Skin epidermis (tissue), 12 donors: ENCODE measurements at regions not wholly inside any gene's neighbourhood (a gene's known extent, or its start where the extent isn't known, plus 50 kb on each side); places are given as distances from the start of the nearest gene placed in this dataset.
A peak's percentile ranks its signal among the peaks of the same experiment; 100 is the strongest.
"Not testable (repeated sequence)": the region's sequence is repeated elsewhere in the genome, so short reads cannot be mapped to it uniquely, and the experiment has no call there.

Source experiments
- H3K27ac ChIP-seq, 21 experiments: fragments of 200-600 bp; sonication (generic) in 11 of 21; one replicate each; pipeline ENCODE4 v1.5.0; 2020; ENCODE audit warnings: mild to moderate bottlenecking in 3 of 21, inconsistent platforms in 2 of 21, moderate library complexity in 2 of 21
- H3K4me3 ChIP-seq, 7 experiments: fragments of 200-600 bp; sonication (generic) in 2 of 7; one replicate each; pipeline ENCODE4 v1.5.0; 2020; ENCODE audit warnings: inconsistent platforms in 2 of 7, mild to moderate bottlenecking in 2 of 7, moderate library complexity in 1 of 7

- not testable (repeated sequence) for H3K4me3 ChIP-seq, H3K27ac ChIP-seq
Observed at GRCh38 chr6:58059701-58060100, 742.3 kb downstream of the PRIM2 start.

- H3K27ac ChIP-seq, H3K4me3 ChIP-seq: not testable (repeated sequence)
Observed at GRCh38 chr6:58063542-58063941, 746.1 kb downstream of the PRIM2 start.

- H3K4me3 ChIP-seq, H3K27ac ChIP-seq: not testable (repeated sequence)
Observed at GRCh38 chr6:58067867-58068548, 750.6 kb downstream of the PRIM2 start.

- no peak overlapping the region for H3K27ac ChIP-seq
- H3K4me3 ChIP-seq = no peak overlapping the region
Observed at GRCh38 chr6:58073263-58073662, 755.8 kb downstream of the PRIM2 start.

GRCh38 chr6:58090067-58090466, 772.6 kb downstream of the PRIM2 start:
- H3K4me3 ChIP-seq, H3K27ac ChIP-seq: not testable (repeated sequence)

- not testable (repeated sequence) for H3K4me3 ChIP-seq, H3K27ac ChIP-seq
Observed at GRCh38 chr6:58097251-58097650, 779.8 kb downstream of the PRIM2 start.

- Histone ChIP-seq H3K27ac (no peak overlapping the region), H3K4me3 (no peak overlapping the region)
Observed at GRCh38 chr6:58113960-58114359, 796.5 kb downstream of the PRIM2 start.

GRCh38 chr6:58117162-58117561, 799.7 kb downstream of the PRIM2 start:
- H3K4me3 ChIP-seq, H3K27ac ChIP-seq: not testable (repeated sequence)

GRCh38 chr6:58121616-58122015, 804.2 kb downstream of the PRIM2 start:
- H3K27ac ChIP-seq, H3K4me3 ChIP-seq: not testable (repeated sequence)

- H3K27ac ChIP-seq, H3K4me3 ChIP-seq: not testable (repeated sequence)
Observed at GRCh38 chr6:58123770-58124169, 806.3 kb downstream of the PRIM2 start.

GRCh38 chr6:58128549-58128948, 811.1 kb downstream of the PRIM2 start:
- not testable (repeated sequence) for H3K27ac ChIP-seq, H3K4me3 ChIP-seq

- not testable (repeated sequence) for H3K27ac ChIP-seq, H3K4me3 ChIP-seq
Observed at GRCh38 chr6:58129098-58129497, 811.7 kb downstream of the PRIM2 start.

GRCh38 chr6:58139746-58140145, 822.3 kb downstream of the PRIM2 start:
- H3K4me3 ChIP-seq, H3K27ac ChIP-seq: not testable (repeated sequence)

- not testable (repeated sequence) for H3K27ac ChIP-seq, H3K4me3 ChIP-seq
Observed at GRCh38 chr6:58171025-58171424, 853.6 kb downstream of the PRIM2 start.

- H3K27ac ChIP-seq, H3K4me3 ChIP-seq: not testable (repeated sequence)
Observed at GRCh38 chr6:58181557-58182065, 864.2 kb downstream of the PRIM2 start.

GRCh38 chr6:58185300-58185699, 867.9 kb downstream of the PRIM2 start:
- H3K4me3 ChIP-seq, H3K27ac ChIP-seq: not testable (repeated sequence)

- not testable (repeated sequence) for H3K4me3 ChIP-seq
Observed at GRCh38 chr6:58193209-58193608, 875.8 kb downstream of the PRIM2 start.

GRCh38 chr6:58198301-58198700, 880.9 kb downstream of the PRIM2 start:
- no peak overlapping the region for H3K4me3 ChIP-seq

More at GRCh38 chr6:58193209-58193608, 875.8 kb downstream of the PRIM2 start:
- H3K27ac ChIP-seq = peak overlapping the region in 2 of 21 experiments; percentile 16 to 20

GRCh38 chr6:58237124-58237523, 919.7 kb downstream of the PRIM2 start:
- H3K4me3 ChIP-seq, H3K27ac ChIP-seq: not testable (repeated sequence)

More at GRCh38 chr6:58198301-58198700, 880.9 kb downstream of the PRIM2 start:
- H3K27ac ChIP-seq = no peak overlapping the region

- H3K27ac ChIP-seq = not testable (repeated sequence)
Observed at GRCh38 chr6:58238421-58238820, 921.0 kb downstream of the PRIM2 start.

GRCh38 chr6:58257625-58258024, 940.2 kb downstream of the PRIM2 start:
- not testable (repeated sequence) for H3K4me3 ChIP-seq, H3K27ac ChIP-seq

More at GRCh38 chr6:58238421-58238820, 921.0 kb downstream of the PRIM2 start:
- not testable (repeated sequence) for H3K4me3 ChIP-seq

GRCh38 chr6:58290177-58290576, 972.7 kb downstream of the PRIM2 start:
- no peak overlapping the region for H3K4me3 ChIP-seq
- H3K27ac ChIP-seq = no peak overlapping the region
